GM12878 (cell line): ENCODE measurements at regions not wholly inside any gene's neighbourhood (a gene's known extent, or its start where the extent isn't known, plus 50 kb on each side); places are given as distances from the start of the nearest gene placed in this dataset.
"Not testable (repeated sequence)": the region's sequence is repeated elsewhere in the genome, so short reads cannot be mapped to it uniquely, and the experiment has no call there.

Experiments used
- ATAC-seq: fragments of 200-7000 bp; cut with Tn5 transposase; 3 replicates; pipeline ENCODE4 v1.9.1; 2020; ENCODE audit warnings: mild to moderate bottlenecking, moderate library complexity
- BruUV-seq: library from RNA; stranded (reverse); fragments of 400-500 nt; replicated peaks from 2 replicates; lab custom pipeline; 2021; lab: Mats Ljungman, UMichigan
- CTCF ChIA-PET: fragments of 300-600 bp; sonication (Branson Sonifier 250); formaldehyde crosslinking; extraction: SDS; loops from one replicate; lab custom pipeline; 2021; ENCODE audit warnings: inconsistent platforms; lab: Yijun Ruan, JAX
- POLR2A ChIA-PET: fragments of 350-600 bp; formaldehyde crosslinking; extraction: SDS; loops from one replicate; lab custom pipeline; 2021; ENCODE audit warnings: inconsistent platforms; lab: Charles Lee
- RAD21 ChIA-PET: fragments of 300-600 bp; sonication (Branson Sonifier 250); formaldehyde crosslinking; loops from one replicate; lab custom pipeline; 2023; ENCODE audit warnings: antibody characterized with exemption; ENCODE audit not compliant: unreplicated experiment; lab: Charles Lee
- SMC1A ChIA-PET: fragments of 300-600 bp; sonication (Branson Sonifier 250); formaldehyde crosslinking; loops from one replicate; lab custom pipeline; 2023; ENCODE audit not compliant: unreplicated experiment, uncharacterized antibody; lab: Charles Lee
- DNase-seq: peaks from one replicate; pipeline ENCODE4 v3.0.0-alpha.2; 2011; ENCODE audit warnings: low read depth, low spot score
- FAIRE-seq: peaks from 3 replicates; lab custom pipeline; 2011; peaks lifted over from hg19 to GRCh38; lab: Jason Lieb, UNC
- H2AFZ ChIP-seq: 2 replicates; pipeline ENCODE4 v1.6.0; 2011; ENCODE audit warnings: low read depth, low read length, control low read depth; ENCODE audit not compliant: control insufficient read depth
- H3K27ac ChIP-seq: 2 replicates; pipeline ENCODE4 v1.5.1; 2011; ENCODE audit warnings: control low read depth; ENCODE audit not compliant: control insufficient read depth, insufficient read depth
- H3K27me3 ChIP-seq, 2 experiments: replicated peaks in 1 of 2; 2 replicates each; pipeline versions ENCODE4 v1.6.0 to v1.6.1; 2011; ENCODE audit warnings: low read length in 1 of 2; ENCODE audit not compliant: control insufficient read depth in 2 of 2, insufficient read depth in 2 of 2
- H3K36me3 ChIP-seq, 2 experiments: 2 replicates each; pipeline ENCODE4 v1.5.1; 2011; ENCODE audit warnings: low read length in 1 of 2; ENCODE audit not compliant: control insufficient read depth in 2 of 2, insufficient read depth in 2 of 2
- H3K4me1 ChIP-seq: 2 replicates; pipeline ENCODE4 v1.6.1; 2011; ENCODE audit warnings: mild to moderate bottlenecking, low read length, moderate library complexity, mixed read lengths; ENCODE audit not compliant: control insufficient read depth, insufficient read depth
- H3K4me2 ChIP-seq: 2 replicates; pipeline ENCODE4 v1.6.0; 2011; ENCODE audit warnings: control low read depth; ENCODE audit not compliant: control insufficient read depth, insufficient read depth
- H3K4me3 ChIP-seq: fragments of 200-600 bp; sonication (generic); 2 replicates; pipeline ENCODE4 v1.5.1; 2016
- H3K79me2 ChIP-seq: 2 replicates; pipeline ENCODE4 v1.6.0; 2011; ENCODE audit warnings: low read length; ENCODE audit not compliant: control insufficient read depth, insufficient read depth
- H3K9ac ChIP-seq: 2 replicates; pipeline ENCODE4 v1.8.0; 2011; ENCODE audit warnings: low read length, control low read depth, mixed read lengths; ENCODE audit not compliant: control insufficient read depth, insufficient read depth
- H3K9me3 ChIP-seq: replicated peaks from 3 replicates; pipeline ENCODE4 v1.5.1; 2011; ENCODE audit warnings: mild to moderate bottlenecking, low read length; ENCODE audit not compliant: control insufficient read depth, insufficient read depth
- H4K20me1 ChIP-seq: 2 replicates; pipeline ENCODE4 v1.6.0; 2011; ENCODE audit not compliant: control insufficient read depth, insufficient read depth
- ATF7 ChIP-seq: fragments of 450-650 bp; IDR thresholded peaks from 2 replicates; pipeline ENCODE4 v1.6.1; 2016; ENCODE audit warnings: low read depth, mild to moderate bottlenecking
- NBN ChIP-seq: fragments of 450-650 bp; IDR thresholded peaks from 2 replicates; pipeline ENCODE4 v1.6.1; 2016
- SPI1 ChIP-seq: IDR thresholded peaks from 2 replicates; pipeline ENCODE4 v1.6.1; 2011; ENCODE audit warnings: low read depth, mild to moderate bottlenecking, low read length, moderate library complexity, borderline replicate concordance; ENCODE audit not compliant: insufficient read depth
- SRF ChIP-seq, 2 experiments: IDR thresholded peaks; 2 replicates each; pipeline ENCODE4 v1.6.1; 2011; ENCODE audit warnings: low read depth in 2 of 2, low read length in 2 of 2, mild to moderate bottlenecking in 1 of 2, moderate library complexity in 1 of 2
- SUZ12 ChIP-seq: fragments of 200-600 bp; sonication (generic); IDR thresholded peaks from one replicate; pipeline ENCODE4 v1.6.1; 2018; ENCODE audit warnings: antibody characterized with exemption, mild to moderate bottlenecking; ENCODE audit not compliant: unreplicated experiment
- ZNF274 ChIP-seq: IDR thresholded peaks from one replicate; pipeline ENCODE4 v1.8.0; 2011; ENCODE audit not compliant: insufficient read length, insufficient read depth
- WGBS: methylation state at CpG from one replicate; pipeline ENCODE4 v1.1.6; 2016; ENCODE audit warnings: low lambda C conversion rate; ENCODE audit not compliant: insufficient replicate concordance, insufficient coverage; ENCODE audit errors: missing lambda C conversion rate; 5-methylcytosine and 5-hydroxymethylcytosine counted together
- in situ Hi-C: fragments of 300-500 bp; cut with MboI; formaldehyde crosslinking; loops from 9 replicates; pipeline ENCODE4 v1.14.3; 2018; ENCODE audit warnings: mixed read lengths
- intact Hi-C: fragments of 100-400 bp; cut with micrococcal nuclease; formaldehyde crosslinking; loops from one replicate; pipeline ENCODE4 v1.14.2; 2022; ENCODE audit not compliant: unreplicated experiment
- TF ChIP-seq, protein P1 (sequence below): IDR thresholded peaks from 2 replicates; pipeline ENCODE4 v1.6.1; 2011; ENCODE audit warnings: low read depth, mild to moderate bottlenecking, low read length, moderate library complexity, borderline replicate concordance; ENCODE audit errors: extremely low read depth

DNA sequence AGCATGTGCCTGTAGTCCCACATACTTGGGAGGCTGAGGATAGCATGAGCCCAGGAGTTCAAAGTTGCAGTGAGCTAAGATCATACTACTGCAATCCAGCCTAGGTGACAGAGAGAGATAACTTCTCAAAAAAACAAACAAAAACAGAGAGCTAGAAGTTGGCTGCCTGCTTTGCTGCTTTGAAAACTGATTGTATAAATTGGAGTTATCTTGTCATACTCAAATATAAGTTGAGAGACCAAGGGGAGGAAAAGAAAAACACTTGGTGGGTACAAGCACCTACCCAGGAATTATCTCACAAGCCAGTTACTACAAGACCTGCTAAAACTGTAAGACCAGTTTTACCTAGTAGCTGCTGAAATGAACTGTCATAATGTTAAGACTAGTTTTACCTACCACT, 112.5 kb upstream of the SKAP2 start:
- Histone ChIP-seq H3K27ac (no peak overlapping the region), H3K4me2 (no peak overlapping the region), H3K36me3 (no peaks in the 10 kb centered on the region), H3K4me1 (no peaks in the 10 kb centered on the region), H3K9ac (no peak overlapping the region), H3K4me3 (no peak overlapping the region), H3K27me3 (no peaks in the 10 kb centered on the region), H3K79me2 (no peaks in the 10 kb centered on the region), H3K9me3 (no peaks in the 10 kb centered on the region; the same call in 2 of the 3 replicates), H4K20me1 (no peaks in the 10 kb centered on the region), H2AFZ (no peak overlapping the region)
- ChIA-PET POLR2A (no interaction called here), SMC1A (interaction anchor here (0.8 to 1.4 kb wide), 4 partner anchors 10 to 117 kb away, joined by 3 to 4 read pairs (median 3); no protein-coding TSS in a partner anchor), CTCF (interaction anchor here (0.6 to 1.2 kb wide), 3 partner anchors 10 to 157 kb away, joined by 3 to 4 read pairs (median 3); no protein-coding TSS in a partner anchor), RAD21 (no interaction called here)
- TF ChIP-seq ATF7 = no peak
- no peak for TF ChIP-seq SRF (IDR thresholded peaks at IDR 0.05; ENCODE audit: low read depth in 2 of 2, low read length in 2 of 2)
- TF ChIP-seq, protein P1, sequence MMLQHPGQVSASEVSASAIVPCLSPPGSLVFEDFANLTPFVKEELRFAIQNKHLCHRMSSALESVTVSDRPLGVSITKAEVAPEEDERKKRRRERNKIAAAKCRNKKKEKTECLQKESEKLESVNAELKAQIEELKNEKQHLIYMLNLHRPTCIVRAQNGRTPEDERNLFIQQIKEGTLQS = no peak
- no peak for TF ChIP-seq SUZ12
- no peak for TF ChIP-seq SPI1
- no peak for TF ChIP-seq NBN
- TF ChIP-seq ZNF274 = no peak
- intact Hi-C loops = no loop called here
- DNase-seq (no peak), FAIRE-seq (no peak), ATAC-seq (no peak)
- in situ Hi-C loops = no loop called here
- no TSS peak for BruUV-seq

DNA sequence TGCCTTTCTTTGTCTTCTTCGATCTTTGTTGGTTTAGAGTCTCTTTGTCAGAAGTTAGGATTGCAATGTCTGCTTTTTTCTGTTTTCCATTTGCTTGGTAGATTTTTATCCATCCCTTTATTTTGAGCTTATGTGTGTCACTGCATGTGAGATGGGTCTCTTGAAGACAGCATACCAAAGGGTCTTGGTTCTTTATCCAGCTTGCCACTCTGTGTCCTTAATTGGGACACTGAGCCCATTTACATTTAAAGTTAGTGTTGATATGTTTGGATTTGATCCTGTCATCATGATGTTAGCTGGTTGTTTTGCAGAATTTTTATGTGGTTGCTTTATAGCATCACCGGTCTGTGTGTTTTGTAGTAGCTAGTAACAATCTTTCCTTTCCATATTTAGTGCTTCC, 107.5 kb upstream of the SKAP2 start:
- WGBS = 38% methylated on average over 2 of the region's 2 CpGs
- DNase-seq, POLR2A ChIA-PET, H3K4me2 ChIP-seq, FAIRE-seq, H3K9ac ChIP-seq, RAD21 ChIA-PET, intact Hi-C loops, H3K79me2 ChIP-seq, H3K36me3 ChIP-seq, H4K20me1 ChIP-seq, in situ Hi-C loops, ATAC-seq, H3K4me3 ChIP-seq, CTCF ChIA-PET, H3K27me3 ChIP-seq, H3K4me1 ChIP-seq, H2AFZ ChIP-seq, H3K9me3 ChIP-seq, BruUV-seq, H3K27ac ChIP-seq: not testable (repeated sequence)
- SMC1A ChIA-PET = interaction anchor here (1.3 kb wide), 1 partner anchor 13 kb away, joined by 4 read pairs; no protein-coding TSS in a partner anchor
